K562 (cell line): ENCODE measurements at regions not wholly inside any gene's neighbourhood (a gene's known extent, or its start where the extent isn't known, plus 50 kb on each side); places are given as distances from the start of the nearest gene placed in this dataset.

ENCODE experiments used
- ATAC-seq: fragments of 200-7000 bp; cut with Tn5 transposase; 3 replicates; pipeline ENCODE4 v1.9.1; 2020; ENCODE audit warnings: moderate library complexity
- BruUV-seq: library from RNA; stranded (reverse); fragments of 400-500 nt; replicated peaks from 2 replicates; lab custom pipeline; 2021; lab: Mats Ljungman, UMichigan
- CTCF ChIA-PET: fragments of 300-600 bp; formaldehyde crosslinking; extraction: SDS; loops from one replicate; lab custom pipeline; 2021; ENCODE audit warnings: low intra/inter-chr PET ratio; lab: Yijun Ruan, JAX
- POLR2A ChIA-PET: fragments of 300-600, 350-650 bp; sonication (Branson Sonifier 250); formaldehyde crosslinking; extraction: SDS; loops from one replicate; lab custom pipeline; 2021; ENCODE audit warnings: antibody characterized with exemption, inconsistent platforms; lab: Yijun Ruan, JAX
- DNase-seq, 4 experiments: peaks; one replicate each; pipeline versions ENCODE4 v3.0.0 to v3.0.0-alpha.2; 2011 to 2018; ENCODE audit warnings: low spot score in 3 of 4, mixed read lengths in 3 of 4; ENCODE audit errors: extremely low read depth in 1 of 4
- FAIRE-seq: peaks from 2 replicates; lab custom pipeline; 2011; peaks lifted over from hg19 to GRCh38; lab: Jason Lieb, UNC
- H2AFZ ChIP-seq: 2 replicates; pipeline ENCODE4 v1.6.0; 2011; ENCODE audit warnings: low read depth, low read length, control low read depth, inconsistent platforms
- H3K27ac ChIP-seq: fragments of 200-600 bp; 3 replicates; pipeline ENCODE4 v1.8.0; 2011; ENCODE audit warnings: low read depth, mild to moderate bottlenecking, control low read depth, inconsistent platforms, low read length, moderate library complexity, mixed read lengths; ENCODE audit errors: extremely low read depth
- H3K27me3 ChIP-seq, 2 experiments: fragments of 300-600 bp in 1 of 2; 2 replicates in 1 of 2; 3 replicates in 1 of 2; pipeline versions ENCODE4 v1.6.0 to v1.8.0; 2011; ENCODE audit warnings: inconsistent platforms in 2 of 2, low read length in 2 of 2, mild to moderate bottlenecking in 1 of 2, mixed read lengths in 1 of 2, moderate library complexity in 1 of 2; ENCODE audit not compliant: control insufficient read depth in 2 of 2, insufficient read depth in 2 of 2
- H3K36me3 ChIP-seq: fragments of 300-600 bp; 3 replicates; pipeline ENCODE4 v1.8.0; 2011; ENCODE audit warnings: mild to moderate bottlenecking, low read length, inconsistent platforms; ENCODE audit not compliant: control insufficient read depth, insufficient read depth
- H3K4me1 ChIP-seq, 2 experiments: fragments of 200-600 bp in 1 of 2; replicated peaks in 1 of 2; 2 replicates in 1 of 2; 3 replicates in 1 of 2; pipeline versions ENCODE4 v1.5.1 to v1.8.0; 2011; ENCODE audit warnings: inconsistent platforms in 2 of 2, low read length in 2 of 2, mild to moderate bottlenecking in 1 of 2, mixed read lengths in 1 of 2, moderate library complexity in 1 of 2; ENCODE audit not compliant: control insufficient read depth in 2 of 2, insufficient read depth in 2 of 2
- H3K4me2 ChIP-seq: 2 replicates; pipeline ENCODE4 v1.6.1; 2011; ENCODE audit warnings: low read length, control low read depth, inconsistent platforms, mixed read lengths; ENCODE audit not compliant: insufficient read depth
- H3K4me3 ChIP-seq: fragments of 200-600 bp; sonication (generic), shearing (Covaris generic); 2 replicates; pipeline ENCODE4 v1.5.1; 2016; ENCODE audit warnings: control low read depth, inconsistent platforms
- H3K79me2 ChIP-seq: fragments of 200-600 bp; 3 replicates; pipeline ENCODE4 v1.8.0; 2011; ENCODE audit warnings: low read length, inconsistent platforms; ENCODE audit not compliant: control insufficient read depth, insufficient read depth
- H3K9ac ChIP-seq, 2 experiments: 2 replicates each; pipeline versions ENCODE4 v1.6.0 to v1.6.1; 2011; ENCODE audit warnings: low read depth in 2 of 2, low read length in 2 of 2, control low read depth in 1 of 2, inconsistent platforms in 1 of 2, mild to moderate bottlenecking in 1 of 2, mixed read lengths in 1 of 2; ENCODE audit not compliant: insufficient read depth in 1 of 2
- H3K9me1 ChIP-seq: one replicate; pipeline ENCODE4 v1.6.0; 2011; ENCODE audit warnings: inconsistent platforms, mild to moderate bottlenecking, low read length, moderate library complexity; ENCODE audit not compliant: control insufficient read depth, insufficient read depth
- H3K9me3 ChIP-seq: replicated peaks from 2 replicates; pipeline ENCODE4 v1.5.1; 2011; ENCODE audit warnings: low read depth, low read length, inconsistent platforms; ENCODE audit not compliant: control insufficient read depth, insufficient read depth
- H4K20me1 ChIP-seq: replicated peaks from 2 replicates; pipeline ENCODE4 v1.6.1; 2011; ENCODE audit warnings: low read length, inconsistent platforms, mixed read lengths; ENCODE audit not compliant: control insufficient read depth, insufficient read depth
- CREBBP ChIP-seq: IDR thresholded peaks from one replicate; pipeline ENCODE4 v1.6.1; 2012; ENCODE audit warnings: low read depth, mild to moderate bottlenecking, control low read depth, inconsistent platforms, low read length
- DDX20 ChIP-seq: fragments of 450-650 bp; IDR thresholded peaks from 2 replicates; pipeline ENCODE4 v1.6.1; 2016; ENCODE audit warnings: missing genetic modification characterization, low read depth, mild to moderate bottlenecking, missing compliant biosample characterization, moderate library complexity
- ESRRA ChIP-seq: fragments of 450-650 bp; IDR thresholded peaks from 2 replicates; pipeline ENCODE4 v1.6.1; 2014; ENCODE audit warnings: low read depth, mild to moderate bottlenecking, moderate library complexity, borderline replicate concordance
- EZH2 ChIP-seq: IDR thresholded peaks from 2 replicates; pipeline ENCODE4 v1.6.1; 2012; ENCODE audit warnings: low read depth, mild to moderate bottlenecking, inconsistent platforms, low read length, borderline replicate concordance
- HLTF ChIP-seq: fragments of 450-650 bp; IDR thresholded peaks from 2 replicates; pipeline ENCODE4 v1.6.1; 2016
- L3MBTL2 ChIP-seq: fragments of 450-650 bp; IDR thresholded peaks from 2 replicates; pipeline ENCODE4 v1.6.1; 2016; ENCODE audit warnings: mild to moderate bottlenecking, moderate library complexity
- PHB ChIP-seq: fragments of 250-450 bp; sonication (Bioruptor Pico); IDR thresholded peaks from 2 replicates; pipeline ENCODE4 v1.5.0; 2021
- PYGO2 ChIP-seq: fragments of 450-650 bp; IDR thresholded peaks from 2 replicates; pipeline ENCODE4 v1.6.1; 2016; ENCODE audit warnings: mild to moderate bottlenecking, missing genetic modification characterization, moderate library complexity, missing compliant biosample characterization
- SOX6 ChIP-seq: fragments of 450-650 bp; IDR thresholded peaks from 2 replicates; pipeline ENCODE4 v1.6.1; 2014; ENCODE audit warnings: mild to moderate bottlenecking
- SREBF1 ChIP-seq: fragments of 150-350 bp; IDR thresholded peaks from 2 replicates; pipeline ENCODE4 v1.6.1; 2014; ENCODE audit warnings: antibody characterized with exemption, low read depth, low read length, borderline replicate concordance
- XRCC3 ChIP-seq: fragments of 450-650 bp; IDR thresholded peaks from 2 replicates; pipeline ENCODE4 v1.6.1; 2017; ENCODE audit warnings: mild to moderate bottlenecking, moderate library complexity
- ZNF696 ChIP-seq: fragments of 250-450 bp; sonication (Bioruptor Pico); conservative IDR thresholded peaks from 2 replicates; pipeline ENCODE4 v1.4.0; 2020; ENCODE audit warnings: mild to moderate bottlenecking, moderate library complexity
- ZNF778 ChIP-seq: fragments of 450-650 bp; formaldehyde crosslinking; IDR thresholded peaks from 2 replicates; pipeline ENCODE4 v1.4.0; 2020; ENCODE audit warnings: mild to moderate bottlenecking, moderate library complexity
- WGBS: fragments of 100-300 bp; shearing (Covaris generic); methylation state at CpG from one replicate; pipeline ENCODE4 v1.1.6; 2016; ENCODE audit warnings: low coverage, mixed read lengths; ENCODE audit not compliant: insufficient coverage; ENCODE audit errors: missing lambda C conversion rate; 5-methylcytosine and 5-hydroxymethylcytosine counted together
- in situ Hi-C: fragments of 300-500 bp; cut with MboI; formaldehyde crosslinking; loops from 4 replicates; pipeline ENCODE4 v1.15.0; 2018; ENCODE audit warnings: inconsistent platforms, mixed read lengths
- intact Hi-C: fragments of 100-400 bp; cut with micrococcal nuclease; formaldehyde crosslinking; loops from 2 replicates; pipeline ENCODE4 v1.14.2; 2022
- TF ChIP-seq, protein P1 (sequence below): fragments of 250-450 bp; sonication (Bioruptor Pico); IDR thresholded peaks from 2 replicates; pipeline ENCODE4 v1.5.0; 2021; ENCODE audit warnings: mild to moderate bottlenecking, borderline replicate concordance
- TF ChIP-seq, protein P2 (sequence below): fragments of 450-650 bp; formaldehyde crosslinking; IDR thresholded peaks from 2 replicates; pipeline ENCODE4 v1.4.0; 2022; ENCODE audit warnings: missing genetic modification characterization
- TF ChIP-seq, protein P3 (sequence below): fragments of 250-450 bp; sonication (Bioruptor Pico); IDR thresholded peaks from 2 replicates; pipeline ENCODE4 v1.9.0; 2021; ENCODE audit warnings: mild to moderate bottlenecking
- TF ChIP-seq, protein P4 (sequence below): IDR thresholded peaks from 2 replicates; pipeline ENCODE4 v1.6.1; 2011; ENCODE audit warnings: borderline replicate concordance, low read depth, mild to moderate bottlenecking, moderate library complexity, low read length; ENCODE audit not compliant: insufficient read depth, poor library complexity, severe bottlenecking

GRCh38 chr4:186481998-186482790, 73.2 kb downstream of the MTNR1A start:
- intact Hi-C loops, result no loop called here
- H3K27ac ChIP-seq, result no peak overlapping the region
- DNase-seq (no peak), ATAC-seq (peak; percentile 56; the same call in 2 of the 3 replicates), FAIRE-seq (no peak)
- no TSS peak for BruUV-seq
- no peak overlapping the region for H3K4me3 ChIP-seq
- H2AFZ ChIP-seq, result no peak overlapping the region
- H4K20me1 ChIP-seq, result no peaks in the 10 kb centered on the region
- ChIA-PET CTCF (no interaction called here), POLR2A (interaction anchor here (1.2 kb wide), 1 partner anchor 18 kb away, joined by 3 read pairs; no protein-coding TSS in a partner anchor)
- in situ Hi-C loops, result no loop called here
- 0 out of 3 replicates have a peak, but pooled peaks cover 4% of the 10 kb centered on the region for H3K79me2 ChIP-seq
- H3K4me1 ChIP-seq, result peaks cover 0 to 3% of the 10 kb centered on the region in 2 experiments; a peak in 2 of 5 replicates
- H3K9me1 ChIP-seq, result no peaks in the 10 kb centered on the region
- WGBS, result 56% methylated on average over 7 of the region's 12 CpGs
- no peaks in the 10 kb centered on the region for H3K9me3 ChIP-seq
- no peak overlapping the region for H3K4me2 ChIP-seq
- no peaks in the 10 kb centered on the region for H3K36me3 ChIP-seq
- H3K9ac ChIP-seq, result no peak overlapping the region; a peak in 1 of 4 replicates
- no peaks in the 10 kb centered on the region for H3K27me3 ChIP-seq
- TF ChIP-seq PYGO2 (tag) (no peak), SREBF1 (no peak), XRCC3 (no peak), SOX6 (no peak), EZH2 (no peak), PHB (CRISPR knock-in tag) (no peak), L3MBTL2 (no peak), ZNF696 (CRISPR knock-in tag) (no peak), CREBBP (no peak), DDX20 (tag) (no peak), HLTF (no peak), ZNF778 (no peak), ESRRA (no peak)
- TF ChIP-seq, protein P1, sequence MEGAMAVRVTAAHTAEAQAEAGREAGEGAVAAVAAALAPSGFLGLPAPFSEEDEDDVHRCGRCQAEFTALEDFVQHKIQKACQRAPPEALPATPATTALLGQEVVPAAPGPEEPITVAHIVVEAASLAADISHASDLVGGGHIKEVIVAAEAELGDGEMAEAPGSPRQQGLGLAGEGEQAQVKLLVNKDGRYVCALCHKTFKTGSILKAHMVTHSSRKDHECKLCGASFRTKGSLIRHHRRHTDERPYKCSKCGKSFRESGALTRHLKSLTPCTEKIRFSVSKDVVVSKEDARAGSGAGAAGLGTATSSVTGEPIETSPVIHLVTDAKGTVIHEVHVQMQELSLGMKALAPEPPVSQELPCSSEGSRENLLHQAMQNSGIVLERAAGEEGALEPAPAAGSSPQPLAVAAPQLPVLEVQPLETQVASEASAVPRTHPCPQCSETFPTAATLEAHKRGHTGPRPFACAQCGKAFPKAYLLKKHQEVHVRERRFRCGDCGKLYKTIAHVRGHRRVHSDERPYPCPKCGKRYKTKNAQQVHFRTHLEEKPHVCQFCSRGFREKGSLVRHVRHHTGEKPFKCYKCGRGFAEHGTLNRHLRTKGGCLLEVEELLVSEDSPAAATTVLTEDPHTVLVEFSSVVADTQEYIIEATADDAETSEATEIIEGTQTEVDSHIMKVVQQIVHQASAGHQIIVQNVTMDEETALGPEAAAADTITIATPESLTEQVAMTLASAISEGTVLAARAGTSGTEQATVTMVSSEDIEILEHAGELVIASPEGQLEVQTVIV (CRISPR knock-in tag), result no peak
- TF ChIP-seq, protein P2, sequence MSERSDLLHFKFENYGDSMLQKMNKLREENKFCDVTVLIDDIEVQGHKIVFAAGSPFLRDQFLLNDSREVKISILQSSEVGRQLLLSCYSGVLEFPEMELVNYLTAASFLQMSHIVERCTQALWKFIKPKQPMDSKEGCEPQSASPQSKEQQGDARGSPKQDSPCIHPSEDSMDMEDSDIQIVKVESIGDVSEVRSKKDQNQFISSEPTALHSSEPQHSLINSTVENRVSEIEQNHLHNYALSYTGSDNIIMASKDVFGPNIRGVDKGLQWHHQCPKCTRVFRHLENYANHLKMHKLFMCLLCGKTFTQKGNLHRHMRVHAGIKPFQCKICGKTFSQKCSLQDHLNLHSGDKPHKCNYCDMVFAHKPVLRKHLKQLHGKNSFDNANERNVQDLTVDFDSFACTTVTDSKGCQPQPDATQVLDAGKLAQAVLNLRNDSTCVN (CRISPR knock-in tag), result no peak
- TF ChIP-seq, protein P3, sequence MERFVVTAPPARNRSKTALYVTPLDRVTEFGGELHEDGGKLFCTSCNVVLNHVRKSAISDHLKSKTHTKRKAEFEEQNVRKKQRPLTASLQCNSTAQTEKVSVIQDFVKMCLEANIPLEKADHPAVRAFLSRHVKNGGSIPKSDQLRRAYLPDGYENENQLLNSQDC (CRISPR knock-in tag), result no peak
- TF ChIP-seq, protein P4, sequence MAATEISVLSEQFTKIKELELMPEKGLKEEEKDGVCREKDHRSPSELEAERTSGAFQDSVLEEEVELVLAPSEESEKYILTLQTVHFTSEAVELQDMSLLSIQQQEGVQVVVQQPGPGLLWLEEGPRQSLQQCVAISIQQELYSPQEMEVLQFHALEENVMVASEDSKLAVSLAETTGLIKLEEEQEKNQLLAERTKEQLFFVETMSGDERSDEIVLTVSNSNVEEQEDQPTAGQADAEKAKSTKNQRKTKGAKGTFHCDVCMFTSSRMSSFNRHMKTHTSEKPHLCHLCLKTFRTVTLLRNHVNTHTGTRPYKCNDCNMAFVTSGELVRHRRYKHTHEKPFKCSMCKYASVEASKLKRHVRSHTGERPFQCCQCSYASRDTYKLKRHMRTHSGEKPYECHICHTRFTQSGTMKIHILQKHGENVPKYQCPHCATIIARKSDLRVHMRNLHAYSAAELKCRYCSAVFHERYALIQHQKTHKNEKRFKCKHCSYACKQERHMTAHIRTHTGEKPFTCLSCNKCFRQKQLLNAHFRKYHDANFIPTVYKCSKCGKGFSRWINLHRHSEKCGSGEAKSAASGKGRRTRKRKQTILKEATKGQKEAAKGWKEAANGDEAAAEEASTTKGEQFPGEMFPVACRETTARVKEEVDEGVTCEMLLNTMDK, result no peak
